HG03045 (cell line): ENCODE measurements at regions not wholly inside any gene's neighbourhood (a gene's known extent, or its start where the extent isn't known, plus 50 kb on each side); places are given as distances from the start of the nearest gene placed in this dataset.

Experiments
- ATAC-seq: cut with Tn5 transposase; IDR thresholded peaks from one replicate; pipeline ENCODE4 v1.9.1; 2021; ENCODE audit warnings: mild to moderate bottlenecking, moderate library complexity; ENCODE audit not compliant: unreplicated experiment

DNA sequence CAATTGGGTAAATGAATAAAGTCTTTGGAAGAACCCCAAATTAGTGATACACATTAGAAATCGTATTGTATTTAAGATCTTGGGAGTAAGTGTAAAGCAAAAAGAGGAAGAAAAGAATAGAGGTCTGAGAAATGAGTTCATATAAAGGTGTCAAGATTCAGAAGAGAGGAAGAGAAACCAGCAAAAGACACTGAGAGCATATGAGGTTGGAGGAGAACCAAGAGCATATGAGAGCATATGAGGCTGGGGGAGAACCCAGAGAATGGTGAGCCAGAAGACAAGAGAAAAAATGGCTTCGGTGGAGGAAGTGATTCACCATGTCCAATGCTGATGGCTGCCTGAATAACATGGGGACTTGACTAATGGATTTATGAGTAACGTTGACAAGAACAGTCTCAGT, 620.1 kb upstream of the GCFC2 start:
- no peak for ATAC-seq

- no peak for ATAC-seq
Measured at GRCh38 chr2:76326636-76327035, 615.9 kb upstream of the GCFC2 start.

- ATAC-seq: no peak
Measured at GRCh38 chr2:76323381-76323780, 612.7 kb upstream of the GCFC2 start.

DNA sequence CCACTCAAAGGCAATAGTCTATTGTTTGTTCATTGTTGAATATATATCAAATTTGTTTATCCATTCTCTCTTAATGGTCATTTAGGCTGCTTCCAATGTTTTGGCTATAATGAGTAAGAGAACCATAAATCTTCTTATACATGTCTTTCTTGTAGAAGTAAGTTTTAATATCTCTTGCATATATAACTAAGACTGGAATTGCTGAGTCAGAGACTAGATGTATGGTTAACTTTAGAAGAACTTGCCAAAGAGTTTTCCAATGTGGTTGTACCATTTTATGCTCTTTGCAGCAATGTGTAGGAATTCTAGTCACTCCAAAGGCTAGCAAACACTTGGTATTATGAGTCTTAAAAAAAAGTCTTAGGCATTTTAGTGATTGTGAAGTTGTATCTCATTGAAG, 610.0 kb upstream of the GCFC2 start:
- ATAC-seq: no peak

DNA sequence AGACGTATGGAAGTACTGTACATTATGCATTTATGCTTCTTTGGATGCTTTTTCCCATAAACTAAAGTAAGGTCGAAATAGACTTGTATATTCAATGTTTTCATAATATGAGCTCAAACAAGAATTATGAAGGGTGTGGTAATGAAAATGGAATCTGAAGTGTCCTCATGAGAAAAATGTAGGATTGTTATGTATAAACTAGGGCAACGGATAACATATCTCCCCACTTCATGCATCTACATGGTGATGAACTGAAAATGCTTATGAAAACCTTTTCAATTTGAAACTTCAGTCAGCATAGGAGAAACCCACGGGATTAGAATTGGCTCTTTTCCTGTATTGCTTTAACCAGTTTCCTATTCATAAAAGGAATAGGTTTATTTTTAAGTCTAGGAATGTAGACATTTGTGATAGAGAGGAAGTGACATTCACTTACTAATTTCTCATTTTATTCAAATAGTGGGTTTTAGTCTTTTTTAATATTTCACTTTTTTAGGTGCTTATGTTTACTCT, 608.2 kb upstream of the GCFC2 start:
- ATAC-seq: no peak

DNA sequence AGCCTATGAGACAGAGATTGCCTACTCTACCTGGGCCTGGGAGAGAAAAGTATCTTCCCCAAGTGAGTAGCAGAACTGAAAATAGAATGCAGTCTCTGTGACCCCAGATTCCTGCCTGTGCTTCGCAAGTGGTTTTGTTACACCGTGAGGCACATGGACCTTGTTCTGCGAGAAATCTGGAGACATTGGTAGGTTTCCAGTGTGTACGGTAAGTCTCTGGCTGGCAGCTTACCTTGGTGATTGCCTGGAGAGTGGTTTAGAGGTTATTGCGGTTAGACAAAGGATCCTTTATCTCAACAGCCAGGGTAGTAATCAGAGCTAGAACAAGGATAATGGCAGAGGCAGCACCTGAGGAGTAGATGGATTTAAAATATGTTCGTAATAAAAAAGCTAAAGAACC, 606.0 kb upstream of the GCFC2 start:
- no peak for ATAC-seq

GRCh38 chr2:76314271-76315020, 603.7 kb upstream of the GCFC2 start:
- ATAC-seq: no peak

- ATAC-seq: no peak
Measured at GRCh38 chr2:76312236-76312635, 601.5 kb upstream of the GCFC2 start.

DNA sequence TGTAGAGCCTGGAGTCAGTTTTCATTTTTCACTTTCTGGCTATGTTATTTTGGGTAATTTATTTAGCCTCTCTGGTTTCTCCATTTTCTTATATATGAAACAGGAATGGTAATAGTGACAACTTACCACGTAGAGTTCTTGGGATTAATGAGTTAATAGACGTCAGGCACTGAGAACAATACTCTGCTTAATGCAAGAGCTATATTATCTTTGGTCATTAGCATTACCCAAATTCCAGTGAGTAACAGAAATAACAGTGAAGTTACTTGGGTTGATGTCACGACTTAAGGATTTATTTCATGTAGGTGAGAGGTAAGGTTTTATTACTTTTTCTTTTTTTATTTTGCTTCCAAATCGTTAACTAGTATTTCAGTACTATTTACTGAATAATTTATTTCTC, 601.0 kb upstream of the GCFC2 start:
- ATAC-seq: no peak

DNA sequence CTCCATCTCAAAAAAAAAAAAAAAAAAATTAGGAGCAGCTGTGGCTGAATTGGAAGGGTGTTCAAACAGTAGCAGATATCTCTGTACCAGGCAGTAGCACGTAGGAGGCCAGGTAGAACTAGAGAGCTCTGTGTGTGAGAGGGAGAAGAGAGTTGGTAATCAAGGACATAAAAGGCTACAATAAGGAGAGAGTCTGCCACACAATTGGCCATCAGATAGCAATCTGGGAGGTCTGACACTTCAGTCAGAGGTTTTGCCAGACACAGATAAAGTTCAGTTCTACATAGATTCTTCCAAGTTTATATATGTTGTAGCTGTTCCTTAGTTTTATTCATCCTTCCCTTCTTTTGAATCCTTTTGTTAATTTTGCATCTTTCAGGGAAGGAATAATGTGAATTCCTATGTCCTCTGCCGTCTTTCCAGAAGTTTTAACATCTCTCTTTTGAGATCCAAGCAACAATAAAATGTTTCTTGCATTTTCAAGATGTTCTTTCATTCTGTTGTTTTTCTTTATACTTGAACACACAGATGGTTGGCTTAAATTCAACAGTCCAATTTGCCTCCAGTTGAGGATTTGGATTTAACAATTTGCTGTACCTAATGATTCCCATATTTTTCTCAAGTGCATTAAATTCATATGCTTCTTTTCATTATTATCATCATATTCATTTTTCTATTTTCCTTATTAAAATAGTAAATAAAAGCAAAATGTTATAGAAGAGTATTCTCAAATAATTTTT, 600.3 kb upstream of the GCFC2 start:
- ATAC-seq: no peak

GRCh38 chr2:76307495-76307894, 596.8 kb upstream of the GCFC2 start:
- no peak for ATAC-seq

- no peak for ATAC-seq
Measured at GRCh38 chr2:76298041-76298440, 587.3 kb upstream of the GCFC2 start.

- no peak for ATAC-seq
Measured at GRCh38 chr2:76296438-76296837, 585.7 kb upstream of the GCFC2 start.

- no peak for ATAC-seq
Measured at GRCh38 chr2:76295762-76296161, 585.0 kb upstream of the GCFC2 start.

DNA sequence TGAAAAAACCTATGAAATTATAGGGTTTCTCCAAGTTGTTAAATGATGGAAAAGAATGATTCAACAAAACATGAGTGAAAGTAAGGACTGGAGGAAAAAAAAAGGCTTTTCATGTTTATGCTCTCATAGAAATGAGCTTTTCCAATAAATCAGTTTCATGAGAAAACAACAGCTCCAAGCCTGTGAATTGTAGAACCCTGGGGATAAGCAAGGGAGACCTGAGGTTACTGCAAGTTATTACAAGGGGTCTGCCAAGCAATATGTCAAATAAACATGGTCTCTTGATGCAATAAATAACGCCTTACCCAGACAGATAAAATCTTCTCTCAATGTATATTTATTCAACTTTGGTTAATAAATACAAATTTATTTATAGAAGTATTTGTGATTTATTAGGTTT, 577.9 kb upstream of the GCFC2 start:
- no peak for ATAC-seq

DNA sequence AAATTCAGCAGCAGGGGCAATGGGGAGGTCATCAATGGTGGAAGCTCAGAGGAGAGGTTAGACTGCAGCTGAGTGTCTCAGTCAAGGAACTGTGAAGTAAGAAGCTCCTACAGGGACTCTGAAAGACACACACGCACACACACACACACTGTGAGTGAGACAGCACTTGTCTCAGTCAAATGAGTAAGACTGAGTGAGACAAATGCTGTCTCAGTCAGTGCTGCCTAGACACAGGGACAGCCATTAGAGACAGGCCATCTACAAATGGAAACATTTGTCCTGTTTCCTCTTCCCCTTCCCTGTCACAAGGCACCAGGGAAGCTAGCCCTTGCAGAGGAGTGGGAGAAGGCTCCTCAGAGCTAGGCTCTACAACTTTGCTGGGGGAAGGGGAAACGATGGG, 577.4 kb upstream of the GCFC2 start:
- ATAC-seq: no peak

DNA sequence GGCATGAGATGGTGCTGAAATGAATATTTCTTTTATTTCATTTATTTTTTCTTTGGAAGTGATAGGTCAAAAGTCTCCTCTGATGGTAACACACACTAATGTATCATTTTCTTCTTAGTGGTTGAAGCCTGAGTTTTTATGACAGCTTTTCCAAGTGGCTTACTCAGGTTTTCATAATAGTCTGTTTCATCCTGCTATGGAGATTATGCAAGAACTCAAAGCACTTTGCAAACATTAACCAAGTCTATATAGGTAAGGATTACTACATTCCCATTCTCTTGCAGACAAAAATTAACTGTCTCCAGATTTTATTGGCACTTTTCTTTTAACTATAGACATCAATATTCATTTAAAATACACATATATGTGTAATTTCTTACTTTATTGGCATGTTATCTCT, 572.6 kb upstream of the GCFC2 start:
- no peak for ATAC-seq

DNA sequence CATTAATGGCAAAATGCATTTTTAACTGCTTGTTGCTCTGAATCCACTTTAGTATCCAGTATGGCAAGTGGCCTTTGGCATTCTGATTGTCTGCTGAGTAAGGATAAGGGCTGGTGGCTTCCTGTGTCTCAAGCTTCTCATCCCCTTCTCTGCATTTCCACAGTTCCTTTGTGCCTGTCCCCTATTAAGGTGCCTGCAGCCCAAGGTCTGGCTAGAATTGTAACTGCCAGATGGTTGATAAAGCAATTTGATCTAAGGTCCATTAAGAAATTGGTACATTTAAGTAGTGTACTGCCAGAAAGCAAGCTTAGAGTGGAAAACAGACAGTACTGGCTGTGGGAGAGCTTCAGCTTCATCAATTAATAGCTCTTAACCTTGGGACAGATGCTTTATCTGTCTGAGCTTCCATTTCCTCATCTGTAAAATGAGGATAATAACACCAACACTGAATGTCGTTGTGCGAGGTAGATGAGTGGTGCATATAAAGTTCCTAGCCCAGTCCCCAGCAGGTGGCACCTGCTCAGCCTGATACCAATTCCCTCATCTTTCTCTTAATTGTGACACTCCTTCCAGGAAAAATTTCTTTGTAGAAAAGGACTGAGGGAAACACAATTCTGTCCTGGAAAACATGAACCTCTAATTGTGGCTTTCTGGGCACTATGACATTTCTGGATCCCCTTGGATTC, 570.6 kb upstream of the GCFC2 start:
- ATAC-seq: no peak

GRCh38 chr2:76280686-76281085, 570.0 kb upstream of the GCFC2 start:
- ATAC-seq: no peak

DNA sequence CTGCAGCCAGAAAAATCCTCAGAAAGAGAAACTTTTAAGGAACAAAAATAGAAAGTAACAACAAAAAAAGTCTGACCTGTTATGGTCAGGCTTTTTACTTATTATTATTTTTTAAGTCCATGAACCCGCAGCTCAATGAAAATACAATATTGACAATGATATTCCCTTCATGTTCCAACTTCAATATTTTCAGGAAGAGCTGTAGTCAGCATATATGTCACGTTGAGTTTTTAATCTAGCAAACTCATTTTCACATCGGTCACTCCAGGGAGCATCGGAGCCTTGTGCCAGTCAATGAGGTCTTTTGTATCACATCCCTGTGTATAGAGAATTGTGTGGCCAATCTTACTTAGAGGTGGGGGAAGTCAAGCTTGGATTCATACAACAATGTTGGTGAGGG, 568.4 kb upstream of the GCFC2 start:
- no peak for ATAC-seq

DNA sequence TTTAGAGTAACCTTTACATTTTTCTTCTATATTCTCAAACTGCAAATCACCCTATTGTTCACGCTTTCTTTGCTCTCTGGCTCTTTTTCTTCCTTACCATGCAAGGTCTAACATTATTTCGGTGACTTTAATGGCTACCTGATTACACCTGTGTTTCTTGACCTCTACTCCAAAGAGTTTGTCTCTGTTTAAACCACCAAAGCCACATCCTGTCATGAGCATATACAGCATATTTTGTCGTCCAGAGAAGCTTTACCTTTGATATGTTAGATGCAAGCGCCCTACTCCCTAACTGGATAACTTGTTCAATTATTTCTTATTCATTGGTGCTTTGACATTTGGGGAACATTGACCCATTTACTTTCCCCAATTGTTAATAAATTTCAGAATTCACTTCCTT, 565.1 kb upstream of the GCFC2 start:
- ATAC-seq: no peak

DNA sequence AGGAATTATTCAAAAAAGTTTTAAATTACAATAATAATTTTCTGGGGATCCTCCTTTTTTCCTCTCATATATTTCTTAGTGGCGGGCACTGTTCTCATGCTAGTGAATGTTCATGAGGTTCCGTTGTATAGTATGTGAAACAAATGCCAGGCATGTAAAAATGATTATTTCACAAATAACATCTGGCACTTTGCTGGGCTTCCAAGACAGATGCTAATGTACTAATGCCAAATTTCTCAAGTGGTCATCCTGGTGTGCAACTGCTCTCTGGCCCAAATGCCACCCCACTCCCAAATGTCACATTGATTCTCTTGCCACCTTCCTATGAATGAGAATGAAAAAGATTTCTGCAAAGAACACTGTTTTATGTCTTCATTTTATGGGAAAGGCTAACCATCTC, 564.0 kb upstream of the GCFC2 start:
- no peak for ATAC-seq
